Heart right ventricle (tissue), 16 donors: ENCODE measurements at regions not wholly inside any gene's neighbourhood (a gene's known extent, or its start where the extent isn't known, plus 50 kb on each side); places are given as distances from the start of the nearest gene placed in this dataset.

Experiments used
- ATAC-seq, 8 donors: fragments of 200-7000 bp; cut with Tn5 transposase; one replicate each; pipeline ENCODE4 v1.9.1; 2020; ENCODE audit warnings: mild to moderate bottlenecking in 8 of 8, moderate library complexity in 8 of 8, moderate number of reproducible peaks in 1 of 8
- DNase-seq, 2 donors: peaks; one replicate each; pipeline ENCODE4 v3.0.0-alpha.2; 2020
- H3K27ac ChIP-seq, 10 donors: fragments of 200-600 bp; sonication (generic) in 2 of 10; one replicate each; pipeline versions ENCODE4 v1.5.0 to v1.8.0; 2020 to 2022; ENCODE audit warnings: mild to moderate bottlenecking in 3 of 10
- H3K27me3 ChIP-seq, 7 donors: fragments of 200-600 bp; one replicate each; pipeline ENCODE4 v1.8.0; 2021 to 2022; ENCODE audit warnings: mild to moderate bottlenecking in 2 of 7
- H3K36me3 ChIP-seq, 9 donors: fragments of 200-600 bp; sonication (generic) in 1 of 9; one replicate each; pipeline versions ENCODE4 v1.5.0 to v1.8.0; 2020 to 2022; ENCODE audit warnings: mild to moderate bottlenecking in 2 of 9
- H3K4me1 ChIP-seq, 9 donors: fragments of 200-600 bp; sonication (generic) in 1 of 9; one replicate each; pipeline versions ENCODE4 v1.5.0 to v1.8.0; 2020 to 2022; ENCODE audit warnings: mild to moderate bottlenecking in 4 of 9
- H3K4me3 ChIP-seq, 10 donors: fragments of 200-600 bp; sonication (generic) in 2 of 10; one replicate each; pipeline versions ENCODE4 v1.5.0 to v1.8.0; 2020 to 2022; ENCODE audit warnings: mild to moderate bottlenecking in 7 of 10, moderate library complexity in 2 of 10
- H3K9me3 ChIP-seq, 11 donors: fragments of 200-600 bp in 10 of 11; sonication (generic) in 2 of 11; one replicate each; pipeline versions ENCODE4 v1.5.0 to v1.8.0; 2013 to 2022; ENCODE audit warnings: mild to moderate bottlenecking in 2 of 11, control low read depth in 1 of 11, moderate library complexity in 1 of 11
- CTCF ChIP-seq, 9 donors: fragments of 200-600 bp; sonication (generic) in 2 of 9; IDR thresholded peaks; one replicate each; pipeline versions ENCODE4 v1.5.0 to v1.8.0; 2021 to 2022; ENCODE audit warnings: antibody characterized with exemption in 9 of 9, mild to moderate bottlenecking in 5 of 9, moderate library complexity in 1 of 9
- WGBS, 2 donors: extraction: QIAGEN DNeasy Blood & Tissue Kit; methylation state at CpG; one replicate each; pipeline ENCODE4 v1.1.7; 2013; ENCODE audit warnings: inconsistent platforms in 1 of 2; 5-methylcytosine and 5-hydroxymethylcytosine counted together
- intact Hi-C, 10 donors: fragments of 100-400 bp; cut with DNase I; formaldehyde crosslinking; loops; one replicate each; pipeline versions ENCODE4 v1.11.1 to v1.14.2; 2022
- donor health status: Arrhythmogenic right ventricular cardiomyopathy.
- donor health status: ischemic (EF 13 %, LVEDD 7.1; RV severe dilation, severe dysfunction).
- donor health status: healthy with polysubstance abuse.
- donor health status: DM: no; HTN: yes; CAD: no.
- donor health status: DM: no; HTN: no; CAD: no.
- donor health status: ischemic (EF 25% LVEDD 6.9; RV normal size, moderate dysfunction).
- donor health status: ischemic (EF 25% LVEDD 5.7; RV mildly dilated, moderate dysfunction).
- donor health status: healthy.
- donor health status: DM: yes; HTN: yes; CAD: no.
- donor health status: Ischemic cardiomyopathy.
- donor health status: ischemic (EF 35%, LVEDD 5.7; RV mildly dilated, moderate dysfunction).
- donor health status: nonischemic (EF 11% LVEDD 7.7; RV severe dilation, severe dysfunction).
- donor health status: DM: yes; HTN: yes; CAD: no.
- donor health status: PGD.
- donor health status: ischemic (EF 29% LVEDD 5.4; RV normal size, mild dysfunction).
- donor health status: nonischemic (EF 23%, LVEDD 6.1; RV moderate dilation, normal function).

- H3K36me3 ChIP-seq, result no peaks in the 10 kb centered on the region
Observed at GRCh38 chrX:13175056-13175455, 130.6 kb upstream of the FAM9C start.

GRCh38 chrX:13170966-13171558 is 126.6 kb upstream of the FAM9C start:
- Histone ChIP-seq H3K36me3 (no peaks in the 10 kb centered on the region), H3K27ac (no peak overlapping the region), H3K4me1 (peaks cover 2 to 26% (median 16%) of the 10 kb centered on the region in 9 donors), H3K9me3 (no peaks in the 10 kb centered on the region), H3K27me3 (peaks cover 0 to 7% (median 0%) of the 10 kb centered on the region in 7 donors), H3K4me3 (no peak overlapping the region)
- no peak for TF ChIP-seq CTCF (IDR thresholded peaks at IDR 0.05)
- intact Hi-C loops, result no loop called here
- DNase-seq (no peak), ATAC-seq (no peak)
- WGBS, 2 donors, result 93 to 98% methylated on average over 2 of the region's 2 CpGs

More at GRCh38 chrX:13175056-13175455, 130.6 kb upstream of the FAM9C start:
- ATAC-seq, result no peak
- DNase-seq, result no peak
- intact Hi-C loops, result no loop called here
- no peaks in the 10 kb centered on the region for H3K9me3 ChIP-seq
- no peak overlapping the region for H3K4me3 ChIP-seq
- H3K4me1 ChIP-seq, result no peaks in the 10 kb centered on the region
- 96 to 100% methylated on average over 2 of the region's 2 CpGs for WGBS, 2 donors
- no peak overlapping the region for H3K27ac ChIP-seq
- H3K27me3 ChIP-seq, result peaks cover 0 to 33% (median 0%) of the 10 kb centered on the region in 7 donors
- no peak for TF ChIP-seq CTCF (IDR thresholded peaks at IDR 0.05)

GRCh38 chrX:13169684-13170083 is 125.3 kb upstream of the FAM9C start:
- 97% methylated on average over 2 of the region's 2 CpGs for WGBS, 2 donors
- no peak overlapping the region for H3K27ac ChIP-seq
- DNase-seq, result no peak
- intact Hi-C loops, result loop anchor here in 3 of 10 donors (5.0 to 10.0 kb wide), 4 partner anchors 45 to 195 kb away; partner anchors contain the start of gene TMSB4X (in 1 of the 3)
- H3K27me3 ChIP-seq, result peaks cover 0 to 7% (median 0%) of the 10 kb centered on the region in 7 donors
- ATAC-seq, result no peak
- H3K4me1 ChIP-seq, result peaks cover 2 to 39% (median 16%) of the 10 kb centered on the region in 9 donors
- H3K9me3 ChIP-seq, result no peaks in the 10 kb centered on the region
- no peaks in the 10 kb centered on the region for H3K36me3 ChIP-seq
- no peak for TF ChIP-seq CTCF (IDR thresholded peaks at IDR 0.05)
- H3K4me3 ChIP-seq, result no peak overlapping the region

- no peak for DNase-seq
- H3K27ac ChIP-seq, result peak overlapping the region; percentile 50 to 88 (median 74)
- no peak overlapping the region for H3K4me3 ChIP-seq
- H3K4me1 ChIP-seq, result peaks cover 2 to 46% (median 16%) of the 10 kb centered on the region in 9 donors
- intact Hi-C loops, result loop anchor here in 3 of 10 donors (5.0 to 10.0 kb wide), 4 partner anchors 47 to 193 kb away; partner anchors contain the start of gene TMSB4X (in 1 of the 3)
- H3K36me3 ChIP-seq, result no peaks in the 10 kb centered on the region
- H3K9me3 ChIP-seq, result no peaks in the 10 kb centered on the region
- WGBS, 2 donors, result 69 to 73% methylated on average over 5 of the region's 5 CpGs
- peaks cover 0 to 12% (median 0%) of the 10 kb centered on the region in 7 donors for H3K27me3 ChIP-seq
- no peak for TF ChIP-seq CTCF (IDR thresholded peaks at IDR 0.05)
- ATAC-seq, result no peak
Observed at GRCh38 chrX:13168269-13168668, 123.8 kb upstream of the FAM9C start.
